CD1c-positive myeloid dendritic cell (primary cell): ENCODE measurements at regions not wholly inside any gene's neighbourhood (a gene's known extent, or its start where the extent isn't known, plus 50 kb on each side); places are given as distances from the start of the nearest gene placed in this dataset.
"Not testable (repeated sequence)": the region's sequence is repeated elsewhere in the genome, so short reads cannot be mapped to it uniquely, and the experiment has no call there.

Experiments
- DNase-seq: peaks from one replicate; pipeline ENCODE4 v3.0.0-alpha.2; 2016; ENCODE audit errors: extremely low spot score

DNA sequence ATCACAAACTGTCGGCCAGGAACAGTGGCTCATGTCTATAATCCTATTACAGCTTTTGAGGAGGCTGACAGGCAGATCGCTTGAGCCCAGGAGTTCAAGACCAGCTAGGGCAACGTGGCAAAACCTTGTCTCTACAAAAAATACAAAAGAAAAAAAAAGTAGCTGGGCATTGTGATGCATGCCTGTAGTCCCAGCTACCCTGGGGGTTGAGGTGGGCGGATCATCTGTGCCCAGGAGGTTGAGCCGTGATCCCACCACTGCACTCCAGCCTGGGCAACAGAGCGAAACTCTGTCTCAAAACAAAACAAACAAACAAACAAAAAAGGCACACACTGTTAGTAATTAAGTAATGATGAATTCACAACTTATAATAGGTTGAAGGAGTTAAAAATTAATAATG is 441.5 kb upstream of the PCDH15 start:
- DNase-seq = no peak

GRCh38 chr10:55237462-55237861 is 436.4 kb upstream of the PCDH15 start:
- no peak for DNase-seq

GRCh38 chr10:55233505-55233904 is 432.5 kb upstream of the PCDH15 start:
- DNase-seq = no peak

DNA sequence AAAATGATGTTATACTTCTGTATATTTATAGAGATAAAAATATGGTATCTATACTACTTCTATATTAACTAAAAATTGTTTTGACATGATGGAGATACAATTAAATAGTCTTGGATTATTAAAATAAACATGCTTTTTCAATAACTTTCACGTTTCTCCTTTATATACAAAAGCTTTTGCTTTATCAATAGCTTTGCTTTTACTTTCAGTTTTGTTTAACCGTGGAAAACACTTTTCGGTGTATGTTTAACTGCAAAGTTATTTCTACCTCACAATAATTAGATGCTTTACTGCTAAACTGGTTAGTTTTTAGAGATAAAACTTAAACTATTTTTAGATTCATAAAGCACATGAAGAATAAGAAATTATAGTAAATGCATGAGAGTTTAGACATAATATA is 432.1 kb upstream of the PCDH15 start:
- DNase-seq = no peak

- no peak for DNase-seq
Observed at GRCh38 chr10:55232553-55232952, 431.5 kb upstream of the PCDH15 start.

GRCh38 chr10:55227967-55228366 is 426.9 kb upstream of the PCDH15 start:
- DNase-seq = no peak

DNA sequence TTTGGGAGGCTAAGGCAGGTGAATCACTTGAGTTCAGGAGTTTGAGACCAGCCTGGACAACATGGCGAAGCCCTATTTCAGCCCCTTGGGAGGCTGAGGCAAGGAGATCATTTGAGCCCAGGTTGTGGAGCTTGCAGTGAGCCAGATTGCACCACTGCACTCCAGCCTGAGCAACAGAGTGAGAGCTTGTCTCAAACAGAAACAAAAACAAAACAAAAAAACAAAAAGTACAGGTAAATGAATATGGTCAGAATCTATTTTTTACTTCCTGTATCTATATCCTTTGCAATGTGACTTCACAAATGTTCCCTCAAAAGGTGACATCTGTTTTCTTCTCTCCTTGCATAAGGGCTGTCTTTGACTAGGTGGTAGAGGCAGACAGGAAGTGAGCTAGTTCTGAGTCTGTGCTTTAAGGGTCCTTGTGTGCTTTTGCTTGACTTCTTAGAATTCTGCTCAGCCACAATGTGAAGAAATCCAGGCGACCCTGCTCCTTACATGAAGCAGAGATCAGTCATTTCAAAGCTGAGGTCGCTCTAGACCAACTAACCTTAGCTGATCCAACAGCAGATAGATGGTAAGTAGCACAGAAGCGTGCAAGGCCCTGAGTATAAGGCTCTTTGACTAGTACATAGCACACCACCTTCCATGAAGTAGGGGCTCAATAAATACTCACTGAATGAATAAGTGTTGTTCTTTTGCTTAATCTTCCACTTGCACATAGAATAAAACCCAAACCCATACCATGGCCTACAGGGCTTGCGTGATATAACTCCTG is 423.2 kb upstream of the PCDH15 start:
- DNase-seq = no peak

DNA sequence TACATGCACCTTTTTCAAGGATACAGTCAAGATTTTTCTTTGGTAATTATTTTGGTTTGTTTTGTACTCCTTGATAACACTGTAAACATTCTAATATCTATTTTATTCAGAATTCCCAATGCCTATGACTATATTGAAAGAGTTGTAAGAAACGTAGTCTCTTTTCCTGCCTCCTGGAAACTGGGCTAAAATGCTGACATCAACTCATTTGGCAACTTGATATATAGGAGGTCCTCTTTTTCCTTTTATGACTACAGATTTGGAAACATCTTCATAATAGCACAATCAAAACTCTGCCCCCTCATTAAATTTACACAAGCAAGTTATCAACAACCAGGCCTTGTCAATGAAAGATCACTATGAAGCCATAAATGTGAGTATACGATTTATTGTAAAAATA is 422.3 kb upstream of the PCDH15 start:
- no peak for DNase-seq

DNA sequence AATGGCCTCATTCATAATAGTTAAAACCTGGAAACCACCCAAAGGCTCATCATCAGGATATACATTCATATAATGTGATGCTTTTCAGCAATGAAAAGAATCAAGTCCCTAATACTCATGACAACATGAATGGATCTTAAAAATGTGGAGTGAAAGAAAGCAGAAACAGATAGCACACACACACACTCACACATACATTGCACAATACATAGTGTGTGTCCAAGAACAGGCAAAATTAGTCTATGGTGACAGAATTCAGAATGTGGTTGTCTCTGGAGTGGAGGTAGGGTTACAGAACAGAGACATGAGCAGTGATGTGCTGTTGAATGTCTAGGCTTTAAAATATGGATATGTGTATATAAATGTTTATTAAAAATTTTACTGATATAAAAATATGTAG is 419.9 kb upstream of the PCDH15 start:
- no peak for DNase-seq

DNA sequence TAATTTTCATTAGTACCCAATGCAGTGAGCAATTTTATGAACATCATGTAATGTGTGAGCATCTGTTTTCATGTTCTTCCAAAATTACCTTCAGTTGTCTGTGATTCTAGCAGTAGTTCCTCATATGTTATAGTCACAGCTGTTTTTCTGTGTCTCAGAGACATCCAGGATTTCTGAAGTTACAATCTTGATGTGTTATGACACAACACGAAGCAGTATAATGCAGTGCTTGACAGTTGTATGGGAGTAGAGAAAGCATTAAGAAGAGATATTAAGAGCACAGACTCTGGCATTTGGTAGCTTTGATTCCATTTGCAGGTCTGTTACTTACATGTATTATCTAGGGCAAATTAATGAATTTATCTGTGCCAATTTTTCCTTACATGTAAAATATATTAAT is 414.7 kb upstream of the PCDH15 start:
- no peak for DNase-seq

DNA sequence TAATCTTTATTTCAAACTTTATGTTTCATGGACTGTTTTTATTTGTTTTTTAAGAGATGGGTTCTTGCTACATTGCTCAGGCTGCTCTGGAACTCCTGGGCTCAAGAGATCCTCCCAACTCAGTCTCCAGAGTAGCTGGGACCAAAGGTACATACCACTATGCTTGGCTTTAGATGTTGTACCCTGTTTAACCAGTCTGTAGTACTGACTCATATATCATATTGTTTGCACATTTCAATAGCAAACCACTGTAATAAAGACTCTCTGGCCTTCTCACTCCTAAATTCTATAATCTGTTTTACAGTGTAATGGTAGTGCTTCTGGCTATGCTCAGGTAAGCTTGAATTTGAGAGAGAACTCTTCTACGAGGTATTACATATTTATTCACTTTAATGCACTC is 413.6 kb upstream of the PCDH15 start:
- DNase-seq = no peak

DNA sequence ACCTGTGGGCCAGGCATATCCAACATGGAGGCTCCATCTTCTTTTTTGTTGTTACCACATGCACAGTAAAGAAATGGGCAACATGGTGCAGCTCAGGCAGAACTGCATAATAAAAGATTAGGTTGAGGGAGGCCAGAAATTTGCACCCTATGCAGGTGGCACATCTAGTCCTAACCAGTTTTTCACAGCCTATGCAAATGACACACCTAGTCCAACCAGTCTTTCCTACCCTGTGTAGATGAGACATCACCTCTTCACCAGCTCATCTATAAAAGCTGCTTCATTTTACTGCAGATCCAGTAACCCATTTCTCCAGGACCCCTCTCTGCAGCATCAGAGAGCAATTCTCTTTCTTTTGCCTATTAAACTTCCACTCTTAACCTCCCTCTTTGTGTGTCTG is 411.0 kb upstream of the PCDH15 start:
- no peak for DNase-seq

DNA sequence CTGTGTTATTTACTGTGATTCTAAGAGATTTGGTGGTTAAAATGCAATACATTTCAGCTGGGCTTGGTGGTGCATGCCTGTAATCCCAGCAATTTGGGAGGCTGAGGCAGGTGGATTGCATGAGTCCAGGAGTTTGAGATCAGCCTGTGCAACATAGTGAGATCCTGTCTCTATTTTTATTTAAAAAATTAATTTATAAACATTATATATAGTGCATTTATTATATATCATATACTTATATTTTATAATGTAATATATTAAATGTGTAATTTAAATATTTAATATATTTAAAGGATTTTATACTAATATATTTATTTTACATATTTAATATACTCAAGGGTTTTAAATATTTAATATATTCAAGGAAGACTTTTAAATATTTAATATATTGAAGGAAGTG is 402.8 kb upstream of the PCDH15 start:
- no peak for DNase-seq

DNA sequence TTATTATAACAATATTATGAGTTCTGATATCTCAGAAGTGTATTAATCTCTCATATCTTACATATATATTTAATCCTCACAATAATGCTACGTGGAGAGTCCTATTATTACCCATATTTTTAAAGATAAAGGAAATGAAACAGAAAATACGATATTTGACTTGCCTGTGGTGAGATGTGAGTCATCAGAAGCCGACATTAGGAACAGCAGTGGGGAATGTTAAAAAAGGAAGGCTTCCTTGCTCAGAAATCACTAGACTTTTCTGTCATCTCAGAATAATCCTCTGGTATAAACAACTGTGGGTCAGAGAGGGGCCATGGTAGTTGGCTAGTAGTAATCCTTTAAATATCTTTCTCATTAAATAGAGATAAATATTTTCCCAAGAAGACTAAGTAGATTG is 402.3 kb upstream of the PCDH15 start:
- DNase-seq = no peak

DNA sequence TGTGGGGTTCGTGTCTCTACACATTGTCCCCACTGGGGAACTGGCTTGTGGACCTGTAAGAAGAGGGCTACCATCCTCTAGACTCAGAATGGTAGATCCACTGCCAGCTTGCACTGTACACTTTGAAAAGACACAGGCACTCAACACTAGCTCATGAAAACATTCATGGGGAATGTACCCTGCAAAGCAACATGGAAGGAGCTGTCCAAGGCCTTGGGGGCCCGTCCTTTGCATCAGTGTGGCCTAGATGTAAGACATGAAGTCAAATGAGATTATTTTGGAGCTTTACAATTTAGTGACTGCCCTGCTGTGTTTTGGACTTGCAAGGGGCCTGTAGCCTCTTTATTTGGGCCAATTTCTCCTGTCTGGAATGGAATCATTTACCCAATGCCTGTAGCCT is 399.0 kb upstream of the PCDH15 start:
- DNase-seq = no peak

DNA sequence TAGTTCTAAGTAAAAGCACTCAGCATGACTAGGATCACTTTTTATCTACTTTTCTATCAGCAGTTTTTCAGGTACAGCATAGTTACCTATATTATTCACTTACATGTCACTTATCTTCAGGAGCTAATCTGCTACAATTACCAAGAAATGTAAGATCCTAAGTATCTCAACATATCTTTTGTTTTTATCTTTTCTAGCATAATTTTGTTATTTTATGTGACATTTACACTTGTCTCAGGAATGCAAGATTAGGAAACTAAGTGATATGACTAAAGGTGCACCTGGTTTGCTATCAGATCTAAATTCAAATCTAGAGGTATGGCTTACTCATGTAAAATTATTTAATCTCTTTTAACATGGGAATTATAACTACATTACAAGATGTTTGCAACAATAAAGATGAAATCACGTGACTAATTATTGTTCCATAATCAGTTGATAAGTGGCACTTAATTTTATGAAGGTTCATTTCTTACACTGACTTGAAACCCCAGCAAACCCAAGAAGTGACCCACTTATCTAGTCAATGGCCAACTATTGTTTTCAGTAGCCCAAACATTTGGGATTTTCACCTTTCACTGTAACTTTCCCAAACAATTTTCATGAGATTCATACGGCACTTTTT is 390.3 kb upstream of the PCDH15 start:
- DNase-seq = no peak

- no peak for DNase-seq
Observed at GRCh38 chr10:55183993-55184392, 383.0 kb upstream of the PCDH15 start.

DNA sequence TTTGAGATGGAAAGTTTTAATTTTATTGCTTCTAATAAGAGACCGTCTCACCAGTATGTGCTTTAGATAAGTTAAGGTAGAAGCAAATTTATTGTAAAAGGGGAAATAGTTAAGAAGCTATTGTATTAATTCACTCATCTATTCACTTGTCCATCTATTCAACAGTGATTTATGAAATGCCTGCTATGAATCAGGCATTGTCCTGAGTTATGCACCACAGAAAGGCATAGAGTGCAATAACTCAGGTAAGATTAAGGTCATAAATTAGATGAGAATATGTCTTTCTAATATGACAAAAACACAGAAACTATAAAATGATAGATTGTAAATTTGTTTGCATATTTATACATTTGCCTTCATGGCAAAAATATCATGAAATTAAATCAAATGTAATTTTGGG is 379.3 kb upstream of the PCDH15 start:
- DNase-seq = no peak

DNA sequence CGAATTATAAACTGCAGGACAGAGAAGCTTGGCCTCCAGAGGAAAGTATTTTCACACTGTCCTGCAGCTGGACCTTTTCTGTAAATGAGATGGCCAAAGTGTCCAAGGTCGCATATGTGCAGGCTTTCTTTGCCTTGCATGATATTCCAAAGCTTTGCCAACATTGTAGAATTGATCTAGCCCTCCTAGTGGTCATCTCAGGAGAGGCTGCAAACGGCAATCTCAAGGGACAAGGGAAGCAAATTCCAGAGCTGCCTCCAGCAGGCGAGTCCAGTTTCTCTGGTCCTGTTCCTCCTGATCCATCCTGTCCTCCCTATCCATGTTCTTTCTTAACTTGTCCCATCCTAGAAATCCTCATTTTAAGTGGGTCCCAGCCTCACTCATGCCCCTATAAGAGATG is 373.4 kb upstream of the PCDH15 start:
- DNase-seq = no peak

GRCh38 chr10:55169493-55169892 is 368.5 kb upstream of the PCDH15 start:
- DNase-seq = no peak

DNA sequence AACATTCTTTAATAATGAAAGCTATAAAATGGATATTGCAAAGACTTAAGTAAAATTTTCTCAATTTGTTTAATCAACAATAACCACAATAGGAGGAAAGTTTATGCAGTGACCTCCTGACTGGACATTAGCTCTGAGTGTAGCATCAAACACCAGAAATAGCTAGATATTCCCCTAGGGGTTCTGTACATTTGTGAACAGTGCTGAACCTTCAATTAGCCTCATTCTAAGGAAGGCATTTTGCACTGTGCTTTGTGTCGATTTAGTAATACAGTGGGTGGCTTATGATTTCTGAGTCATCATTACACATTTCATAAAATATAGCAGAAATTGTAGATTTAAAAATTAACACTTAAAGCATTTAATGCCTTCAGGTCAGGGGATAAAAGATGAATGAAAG is 367.3 kb upstream of the PCDH15 start:
- no peak for DNase-seq

DNA sequence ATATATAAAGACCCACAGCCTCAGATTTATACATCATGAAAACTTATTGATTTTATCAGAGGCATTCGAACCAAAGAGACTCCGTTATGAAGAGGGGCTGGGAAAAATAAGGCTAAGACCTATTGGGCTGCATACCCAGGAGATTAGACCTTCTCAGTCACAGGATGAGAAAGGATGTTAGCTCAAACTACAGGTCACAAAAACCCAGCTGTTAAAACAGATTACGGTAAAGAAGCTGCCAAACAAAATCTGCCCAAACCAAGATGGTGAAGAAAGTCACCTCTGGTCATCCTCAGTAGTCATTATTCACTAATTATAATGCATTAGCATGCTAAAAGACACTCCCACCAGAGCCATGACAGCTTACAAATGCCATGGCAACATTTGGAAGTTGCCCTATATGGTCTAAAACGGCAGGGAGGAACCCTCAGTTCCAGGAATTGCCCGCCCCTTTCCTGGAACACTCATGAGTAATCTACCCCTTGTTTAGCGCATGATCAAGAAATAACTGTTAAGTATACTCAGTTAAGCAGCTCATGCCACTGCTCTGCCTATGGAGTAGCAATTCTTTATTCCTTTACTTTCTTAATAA is 362.5 kb upstream of the PCDH15 start:
- DNase-seq = no peak

DNA sequence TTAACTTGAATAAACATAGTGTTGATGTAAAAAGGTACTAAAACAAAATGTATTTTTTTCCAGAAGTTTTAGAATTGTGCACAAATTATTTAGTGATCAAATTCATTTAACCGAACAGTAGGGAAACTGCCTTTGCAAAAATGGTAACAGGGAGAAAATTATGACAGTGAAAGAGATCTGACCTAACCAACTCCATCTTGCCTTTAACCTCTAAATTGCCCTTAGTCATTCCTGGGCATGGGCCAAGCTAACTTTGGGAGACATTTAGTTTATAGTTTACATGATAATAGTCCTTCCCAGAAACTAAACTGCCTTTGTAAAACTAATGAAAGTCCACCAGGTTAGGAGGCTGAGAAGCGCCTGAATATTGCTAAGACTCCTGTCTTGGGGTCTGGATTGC is 361.3 kb upstream of the PCDH15 start:
- DNase-seq = not testable (repeated sequence)
